ENCODE measurements at regions not wholly inside any gene's neighbourhood (a gene's known extent, or its start where the extent isn't known, plus 50 kb on each side); places are given as distances from the start of the nearest gene placed in this dataset.

GRCh38 chr3:187902041-187902471 is 156.8 kb upstream of the BCL6 start:
- H3K27me3 Mint-ChIP-seq (ENCODE audit: insufficient read depth), result no peaks in the 10 kb centered on the region
- intact Hi-C loops (cut with micrococcal nuclease), result no loop called here
- DNase-seq (ENCODE audit: low spot score), result no peak
- no peaks in the 10 kb centered on the region for H3K36me3 Mint-ChIP-seq (ENCODE audit: low read depth)
- no peaks in the 10 kb centered on the region for H3K9me3 Mint-ChIP-seq
- peaks cover 6% of the 10 kb centered on the region for H3K4me1 Mint-ChIP-seq (ENCODE audit: low read depth)
- H3K27ac Mint-ChIP-seq, result no peak overlapping the region
- H3K4me3 Mint-ChIP-seq, result no peak overlapping the region

GRCh38 chr3:187902936-187903335 is 157.7 kb upstream of the BCL6 start:
- Mint-ChIP-seq H3K9me3 (no peaks in the 10 kb centered on the region), H3K36me3 (ENCODE audit: low read depth) (no peaks in the 10 kb centered on the region), H3K27ac (no peak overlapping the region), H3K27me3 (ENCODE audit: insufficient read depth) (no peaks in the 10 kb centered on the region), H3K4me1 (ENCODE audit: low read depth) (peaks cover 6% of the 10 kb centered on the region), H3K4me3 (no peak overlapping the region)
- no peak for DNase-seq (ENCODE audit: low spot score)
- intact Hi-C loops (cut with micrococcal nuclease), result no loop called here

GRCh38 chr3:187903697-187904096 is 158.4 kb upstream of the BCL6 start:
- no peak overlapping the region for H3K4me3 Mint-ChIP-seq
- intact Hi-C loops (cut with micrococcal nuclease), result no loop called here
- no peaks in the 10 kb centered on the region for H3K9me3 Mint-ChIP-seq
- no peak for DNase-seq (ENCODE audit: low spot score)
- H3K27me3 Mint-ChIP-seq (ENCODE audit: insufficient read depth), result peaks cover 3% of the 10 kb centered on the region
- H3K4me1 Mint-ChIP-seq (ENCODE audit: low read depth), result peaks cover 6% of the 10 kb centered on the region
- H3K27ac Mint-ChIP-seq, result no peak overlapping the region
- H3K36me3 Mint-ChIP-seq (ENCODE audit: low read depth), result no peaks in the 10 kb centered on the region

GRCh38 chr3:187906416-187906815 is 161.1 kb upstream of the BCL6 start:
- Mint-ChIP-seq H3K4me1 (ENCODE audit: low read depth) (peaks cover 11% of the 10 kb centered on the region), H3K27me3 (ENCODE audit: insufficient read depth) (peaks cover 3% of the 10 kb centered on the region), H3K9me3 (no peaks in the 10 kb centered on the region), H3K36me3 (ENCODE audit: low read depth) (peaks cover 1% of the 10 kb centered on the region), H3K4me3 (no peak overlapping the region), H3K27ac (no peak overlapping the region)
- DNase-seq (ENCODE audit: low spot score), result no peak
- intact Hi-C loops (cut with micrococcal nuclease), result no loop called here

- peaks cover 1% of the 10 kb centered on the region for H3K36me3 Mint-ChIP-seq (ENCODE audit: low read depth)
- no peak for DNase-seq (ENCODE audit: low spot score)
- intact Hi-C loops (cut with micrococcal nuclease), result no loop called here
- H3K9me3 Mint-ChIP-seq, result no peaks in the 10 kb centered on the region
- H3K27ac Mint-ChIP-seq, result no peak overlapping the region
- no peak overlapping the region for H3K4me3 Mint-ChIP-seq
- peaks cover 3% of the 10 kb centered on the region for H3K27me3 Mint-ChIP-seq (ENCODE audit: insufficient read depth)
- H3K4me1 Mint-ChIP-seq (ENCODE audit: low read depth), result peaks cover 11% of the 10 kb centered on the region
These were observed 161.7 kb upstream of the BCL6 start for GRCh38 chr3:187906920-187907319.

GRCh38 chr3:187909866-187910265 is 164.6 kb upstream of the BCL6 start:
- DNase-seq (ENCODE audit: low spot score), result no peak
- no peaks in the 10 kb centered on the region for H3K9me3 Mint-ChIP-seq
- intact Hi-C loops (cut with micrococcal nuclease), result no loop called here
- peaks cover 1% of the 10 kb centered on the region for H3K36me3 Mint-ChIP-seq (ENCODE audit: low read depth)
- peaks cover 6% of the 10 kb centered on the region for H3K27me3 Mint-ChIP-seq (ENCODE audit: insufficient read depth)
- peaks cover 35% of the 10 kb centered on the region for H3K4me1 Mint-ChIP-seq (ENCODE audit: low read depth)
- H3K27ac Mint-ChIP-seq, result no peak overlapping the region
- H3K4me3 Mint-ChIP-seq, result no peak overlapping the region

- Mint-ChIP-seq H3K4me1 (ENCODE audit: low read depth) (peaks cover 53% of the 10 kb centered on the region), H3K4me3 (no peak overlapping the region), H3K27ac (no peak overlapping the region), H3K36me3 (ENCODE audit: low read depth) (peaks cover 1% of the 10 kb centered on the region), H3K27me3 (ENCODE audit: insufficient read depth) (peaks cover 6% of the 10 kb centered on the region), H3K9me3 (no peaks in the 10 kb centered on the region)
- intact Hi-C loops (cut with micrococcal nuclease), result no loop called here
- no peak for DNase-seq (ENCODE audit: low spot score)
These were observed 166.7 kb upstream of the BCL6 start for GRCh38 chr3:187912007-187912406.

GRCh38 chr3:187913617-187914033 is 168.4 kb upstream of the BCL6 start:
- intact Hi-C loops (cut with micrococcal nuclease), result no loop called here
- Mint-ChIP-seq H3K9me3 (no peaks in the 10 kb centered on the region), H3K36me3 (ENCODE audit: low read depth) (peaks cover 1% of the 10 kb centered on the region), H3K4me3 (no peak overlapping the region), H3K27me3 (ENCODE audit: insufficient read depth) (peaks cover 4% of the 10 kb centered on the region), H3K4me1 (ENCODE audit: low read depth) (peaks cover 67% of the 10 kb centered on the region), H3K27ac (peak overlapping the region; percentile 22)
- no peak for DNase-seq (ENCODE audit: low spot score)

GRCh38 chr3:187914231-187914630 is 169.0 kb upstream of the BCL6 start:
- intact Hi-C loops (cut with micrococcal nuclease), result no loop called here
- Mint-ChIP-seq H3K4me1 (ENCODE audit: low read depth) (peaks cover 73% of the 10 kb centered on the region), H3K9me3 (no peaks in the 10 kb centered on the region), H3K27me3 (ENCODE audit: insufficient read depth) (peaks cover 3% of the 10 kb centered on the region), H3K36me3 (ENCODE audit: low read depth) (peaks cover 1% of the 10 kb centered on the region), H3K4me3 (no peak overlapping the region), H3K27ac (no peak overlapping the region)
- no peak for DNase-seq (ENCODE audit: low spot score)

- no peak overlapping the region for H3K27ac Mint-ChIP-seq
- intact Hi-C loops (cut with micrococcal nuclease), result loop anchor here (5.0 kb wide), 1 partner anchor 666 kb away; no protein-coding TSS in a partner anchor
- no peaks in the 10 kb centered on the region for H3K36me3 Mint-ChIP-seq (ENCODE audit: low read depth)
These were observed 170.8 kb upstream of the BCL6 start for GRCh38 chr3:187916072-187916471.

GRCh38 chr3:187918081-187918644 is 172.9 kb upstream of the BCL6 start:
- intact Hi-C loops (cut with micrococcal nuclease), result loop anchor here (2.0 to 5.0 kb wide), 6 partner anchors 17 to 765 kb away; no protein-coding TSS in a partner anchor
- peaks cover 85% of the 10 kb centered on the region for H3K4me1 Mint-ChIP-seq (ENCODE audit: low read depth)
- H3K27me3 Mint-ChIP-seq (ENCODE audit: insufficient read depth), result peaks cover 3% of the 10 kb centered on the region
- H3K4me3 Mint-ChIP-seq, result peak overlapping the region; percentile 62
- H3K27ac Mint-ChIP-seq, result peak overlapping the region; percentile 93
- H3K9me3 Mint-ChIP-seq, result no peaks in the 10 kb centered on the region
- no peak for DNase-seq (ENCODE audit: low spot score)
- peaks cover 3% of the 10 kb centered on the region for H3K36me3 Mint-ChIP-seq (ENCODE audit: low read depth)

More at GRCh38 chr3:187916072-187916471, 170.8 kb upstream of the BCL6 start:
- H3K4me3 Mint-ChIP-seq, result no peak overlapping the region
- no peaks in the 10 kb centered on the region for H3K9me3 Mint-ChIP-seq
- DNase-seq (ENCODE audit: low spot score), result no peak
- peaks cover 3% of the 10 kb centered on the region for H3K27me3 Mint-ChIP-seq (ENCODE audit: insufficient read depth)
- peaks cover 77% of the 10 kb centered on the region for H3K4me1 Mint-ChIP-seq (ENCODE audit: low read depth)

- Mint-ChIP-seq H3K27me3 (ENCODE audit: insufficient read depth) (peaks cover 3% of the 10 kb centered on the region), H3K9me3 (peaks cover 8% of the 10 kb centered on the region)
These were observed 173.8 kb upstream of the BCL6 start for GRCh38 chr3:187919048-187919447.

GRCh38 chr3:187919544-187919943 is 174.3 kb upstream of the BCL6 start:
- peaks cover 10% of the 10 kb centered on the region for H3K9me3 Mint-ChIP-seq
- peaks cover 3% of the 10 kb centered on the region for H3K27me3 Mint-ChIP-seq (ENCODE audit: insufficient read depth)
- peak overlapping the region; percentile 62 for H3K4me3 Mint-ChIP-seq
- H3K27ac Mint-ChIP-seq, result peak overlapping the region; percentile 93
- DNase-seq (ENCODE audit: low spot score), result peak; percentile 29
- peaks cover 6% of the 10 kb centered on the region for H3K36me3 Mint-ChIP-seq (ENCODE audit: low read depth)
- H3K4me1 Mint-ChIP-seq (ENCODE audit: low read depth), result peaks cover 84% of the 10 kb centered on the region
- intact Hi-C loops (cut with micrococcal nuclease), result loop anchor here (1.0 to 5.0 kb wide), 25 partner anchors 10 to 996 kb away; partner anchors contain the start of gene LPP

More at GRCh38 chr3:187919048-187919447, 173.8 kb upstream of the BCL6 start:
- peaks cover 6% of the 10 kb centered on the region for H3K36me3 Mint-ChIP-seq (ENCODE audit: low read depth)
- peaks cover 86% of the 10 kb centered on the region for H3K4me1 Mint-ChIP-seq (ENCODE audit: low read depth)
- peak overlapping the region; percentile 62 for H3K4me3 Mint-ChIP-seq
- intact Hi-C loops (cut with micrococcal nuclease), result loop anchor here (1.0 to 5.0 kb wide), 25 partner anchors 10 to 996 kb away; partner anchors contain the start of gene LPP
- peak; percentile 67 for DNase-seq (ENCODE audit: low spot score)
- peak overlapping the region; percentile 93 for H3K27ac Mint-ChIP-seq
